ENCODE measurements at regions not wholly inside any gene's neighbourhood (a gene's known extent, or its start where the extent isn't known, plus 50 kb on each side); places are given as distances from the start of the nearest gene placed in this dataset.

DNA sequence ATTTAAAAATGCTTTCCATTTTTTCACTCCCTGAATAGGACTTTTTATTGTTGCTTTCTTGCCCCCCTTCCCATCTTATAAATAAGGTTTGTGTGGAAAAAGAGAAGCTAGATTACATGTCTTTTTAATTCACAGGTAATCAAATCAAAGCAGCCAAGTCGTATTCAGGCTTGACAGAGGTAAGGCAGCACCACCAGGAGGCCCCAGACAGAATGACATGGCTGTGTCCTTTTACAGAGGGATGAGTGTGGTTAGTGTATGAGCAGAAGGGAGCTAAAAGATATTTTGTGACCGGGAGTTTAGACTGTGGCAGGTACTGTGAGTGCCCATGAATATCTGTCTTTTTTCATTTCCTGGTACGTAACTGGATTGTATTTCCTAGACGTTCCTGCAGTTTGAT lies 596.1 kb downstream of the ETNK1 start:
- TF ChIP-seq, protein P1, sequence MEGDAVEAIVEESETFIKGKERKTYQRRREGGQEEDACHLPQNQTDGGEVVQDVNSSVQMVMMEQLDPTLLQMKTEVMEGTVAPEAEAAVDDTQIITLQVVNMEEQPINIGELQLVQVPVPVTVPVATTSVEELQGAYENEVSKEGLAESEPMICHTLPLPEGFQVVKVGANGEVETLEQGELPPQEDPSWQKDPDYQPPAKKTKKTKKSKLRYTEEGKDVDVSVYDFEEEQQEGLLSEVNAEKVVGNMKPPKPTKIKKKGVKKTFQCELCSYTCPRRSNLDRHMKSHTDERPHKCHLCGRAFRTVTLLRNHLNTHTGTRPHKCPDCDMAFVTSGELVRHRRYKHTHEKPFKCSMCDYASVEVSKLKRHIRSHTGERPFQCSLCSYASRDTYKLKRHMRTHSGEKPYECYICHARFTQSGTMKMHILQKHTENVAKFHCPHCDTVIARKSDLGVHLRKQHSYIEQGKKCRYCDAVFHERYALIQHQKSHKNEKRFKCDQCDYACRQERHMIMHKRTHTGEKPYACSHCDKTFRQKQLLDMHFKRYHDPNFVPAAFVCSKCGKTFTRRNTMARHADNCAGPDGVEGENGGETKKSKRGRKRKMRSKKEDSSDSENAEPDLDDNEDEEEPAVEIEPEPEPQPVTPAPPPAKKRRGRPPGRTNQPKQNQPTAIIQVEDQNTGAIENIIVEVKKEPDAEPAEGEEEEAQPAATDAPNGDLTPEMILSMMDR (conservative IDR thresholded peaks at IDR 0.05; ENCODE audit: low read depth in 2 of 2): peak; percentile 78 to 80
- TF ChIP-seq EZH2phosphoT487 (IDR thresholded peaks at IDR 0.05; ENCODE audit: unreplicated experiment): no peak
- no peak for TF ChIP-seq EZH2 (IDR thresholded peaks at IDR 0.05; ENCODE audit: low read depth, unreplicated experiment)
- no peak for TF ChIP-seq ZNF331 (CRISPR knock-in tag; IDR thresholded peaks at IDR 0.05; ENCODE audit: low read depth)
- no peak for TF ChIP-seq POLR2AphosphoS5 (IDR thresholded peaks at IDR 0.05; ENCODE audit: low read depth)
- TF ChIP-seq STAT1 (IDR thresholded peaks at IDR 0.05; ENCODE audit: unreplicated experiment): no peak
- TF ChIP-seq, protein P2, sequence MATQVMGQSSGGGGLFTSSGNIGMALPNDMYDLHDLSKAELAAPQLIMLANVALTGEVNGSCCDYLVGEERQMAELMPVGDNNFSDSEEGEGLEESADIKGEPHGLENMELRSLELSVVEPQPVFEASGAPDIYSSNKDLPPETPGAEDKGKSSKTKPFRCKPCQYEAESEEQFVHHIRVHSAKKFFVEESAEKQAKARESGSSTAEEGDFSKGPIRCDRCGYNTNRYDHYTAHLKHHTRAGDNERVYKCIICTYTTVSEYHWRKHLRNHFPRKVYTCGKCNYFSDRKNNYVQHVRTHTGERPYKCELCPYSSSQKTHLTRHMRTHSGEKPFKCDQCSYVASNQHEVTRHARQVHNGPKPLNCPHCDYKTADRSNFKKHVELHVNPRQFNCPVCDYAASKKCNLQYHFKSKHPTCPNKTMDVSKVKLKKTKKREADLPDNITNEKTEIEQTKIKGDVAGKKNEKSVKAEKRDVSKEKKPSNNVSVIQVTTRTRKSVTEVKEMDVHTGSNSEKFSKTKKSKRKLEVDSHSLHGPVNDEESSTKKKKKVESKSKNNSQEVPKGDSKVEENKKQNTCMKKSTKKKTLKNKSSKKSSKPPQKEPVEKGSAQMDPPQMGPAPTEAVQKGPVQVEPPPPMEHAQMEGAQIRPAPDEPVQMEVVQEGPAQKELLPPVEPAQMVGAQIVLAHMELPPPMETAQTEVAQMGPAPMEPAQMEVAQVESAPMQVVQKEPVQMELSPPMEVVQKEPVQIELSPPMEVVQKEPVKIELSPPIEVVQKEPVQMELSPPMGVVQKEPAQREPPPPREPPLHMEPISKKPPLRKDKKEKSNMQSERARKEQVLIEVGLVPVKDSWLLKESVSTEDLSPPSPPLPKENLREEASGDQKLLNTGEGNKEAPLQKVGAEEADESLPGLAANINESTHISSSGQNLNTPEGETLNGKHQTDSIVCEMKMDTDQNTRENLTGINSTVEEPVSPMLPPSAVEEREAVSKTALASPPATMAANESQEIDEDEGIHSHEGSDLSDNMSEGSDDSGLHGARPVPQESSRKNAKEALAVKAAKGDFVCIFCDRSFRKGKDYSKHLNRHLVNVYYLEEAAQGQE (IDR thresholded peaks at IDR 0.05; ENCODE audit: unreplicated experiment): no peak
- TF ChIP-seq JUNB (IDR thresholded peaks at IDR 0.05; ENCODE audit: unreplicated experiment): no peak
- TF ChIP-seq CREB1 (CRISPR knock-in tag; IDR thresholded peaks at IDR 0.05; ENCODE audit: low read depth): no peak

Data from GM23338 (cell line).